ENCODE measurements at regions not wholly inside any gene's neighbourhood (a gene's known extent, or its start where the extent isn't known, plus 50 kb on each side); places are given as distances from the start of the nearest gene placed in this dataset.
A peak's percentile ranks its signal among the peaks of the same experiment; 100 is the strongest.

DNA sequence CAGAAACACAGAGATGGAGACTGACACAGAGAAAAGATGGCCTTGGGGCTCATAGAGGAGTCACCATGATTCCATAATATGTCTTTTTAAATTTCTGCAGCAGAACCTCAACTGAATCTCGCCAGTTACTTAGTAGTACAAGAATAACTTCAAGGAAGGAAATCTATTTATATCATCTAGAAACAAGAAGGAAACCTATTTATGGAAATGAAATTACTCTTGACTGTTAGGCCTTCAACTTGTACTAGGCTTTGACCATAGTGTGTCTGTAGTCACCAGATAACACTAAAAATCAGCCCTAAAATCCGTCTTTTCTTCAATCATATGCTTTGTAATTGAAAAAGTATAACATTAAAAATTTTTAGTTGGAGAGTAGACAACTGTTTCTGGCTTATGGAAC is 740.4 kb downstream of the TRIML1 start:
- H3K27ac ChIP-seq: no peak overlapping the region
- no peak overlapping the region for H3K4me3 ChIP-seq

DNA sequence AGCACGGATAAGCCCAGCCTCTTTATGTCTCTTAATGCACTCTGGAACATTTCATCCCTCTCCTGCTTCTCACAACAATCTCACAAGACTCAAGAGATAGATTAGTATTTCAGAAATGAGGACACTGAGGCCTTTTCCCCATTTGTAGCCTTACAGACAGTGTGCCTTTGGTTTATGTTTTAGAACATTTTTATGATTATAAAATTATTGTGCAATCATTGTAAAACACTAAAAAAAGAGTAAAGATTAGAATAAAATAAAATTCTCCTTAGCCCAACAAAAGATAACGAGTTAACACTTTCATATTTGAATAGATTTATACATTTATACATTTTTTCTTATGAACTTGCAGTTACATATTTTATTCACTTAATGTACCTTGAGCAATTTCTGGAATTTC is 748.7 kb downstream of the TRIML1 start:
- no peak overlapping the region for H3K27ac ChIP-seq
- H3K4me3 ChIP-seq: no peak overlapping the region

DNA sequence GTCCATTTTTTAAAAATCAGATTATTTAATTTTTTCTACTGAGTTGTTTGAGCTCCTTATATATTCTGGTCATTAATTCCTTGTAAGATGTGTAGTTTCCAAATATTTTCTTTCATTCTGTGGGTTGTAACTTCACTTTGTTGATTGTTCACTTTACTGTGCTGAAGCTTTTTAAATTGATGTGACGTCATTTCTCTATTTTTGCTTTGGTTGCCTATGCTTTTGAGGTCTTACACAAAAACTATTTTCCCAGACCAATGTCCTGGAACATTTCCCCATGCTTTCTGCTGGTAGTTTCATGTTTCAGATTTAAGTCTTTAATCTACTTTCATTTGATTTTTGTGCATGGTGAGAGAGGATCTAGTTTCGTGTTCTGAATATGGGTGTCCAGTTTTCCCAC is 753.6 kb downstream of the TRIML1 start:
- no peak overlapping the region for H3K27ac ChIP-seq
- no peak overlapping the region for H3K4me3 ChIP-seq

DNA sequence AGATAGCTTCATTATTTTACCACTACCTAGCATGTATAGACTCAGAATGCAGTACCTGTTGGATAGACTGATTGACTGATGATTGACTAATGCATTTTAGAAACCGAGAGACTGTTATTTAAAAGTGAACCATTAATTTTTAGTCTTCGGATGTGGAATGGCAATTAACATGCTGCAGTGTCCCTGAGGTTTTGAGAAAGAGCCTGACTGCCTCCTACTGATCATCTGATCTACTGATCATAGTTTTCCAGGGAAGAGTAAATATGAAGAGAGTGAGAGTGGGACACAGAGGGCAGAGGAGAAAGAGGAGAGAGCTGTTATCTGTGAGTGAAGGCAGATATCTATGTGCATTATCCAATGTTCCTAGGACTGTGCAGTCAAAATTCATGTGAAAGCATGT is 764.7 kb downstream of the TRIML1 start:
- Histone ChIP-seq H3K4me3 (no peak overlapping the region), H3K27ac (no peak overlapping the region)

DNA sequence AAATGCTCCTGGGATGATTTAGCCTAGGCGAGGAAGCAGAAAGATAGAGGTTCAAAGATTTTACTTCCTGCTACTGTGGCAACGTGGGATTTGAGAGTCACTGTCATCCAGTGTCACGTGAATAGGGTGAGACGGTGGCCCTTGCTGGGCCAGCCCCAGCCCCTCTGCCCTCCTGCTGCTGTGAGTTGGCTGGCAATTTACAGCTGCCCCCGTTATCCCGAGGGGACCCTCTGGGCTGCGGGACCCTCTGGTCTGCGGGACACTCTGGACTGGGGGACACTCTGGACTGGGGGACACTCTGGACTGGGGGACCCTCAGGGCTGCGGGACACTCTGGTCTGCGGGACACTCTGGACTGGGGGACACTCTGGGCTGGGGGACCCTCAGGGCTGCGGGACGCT is 765.4 kb downstream of the TRIML1 start:
- Histone ChIP-seq H3K4me3 (no peak overlapping the region), H3K27ac (no peak overlapping the region)

DNA sequence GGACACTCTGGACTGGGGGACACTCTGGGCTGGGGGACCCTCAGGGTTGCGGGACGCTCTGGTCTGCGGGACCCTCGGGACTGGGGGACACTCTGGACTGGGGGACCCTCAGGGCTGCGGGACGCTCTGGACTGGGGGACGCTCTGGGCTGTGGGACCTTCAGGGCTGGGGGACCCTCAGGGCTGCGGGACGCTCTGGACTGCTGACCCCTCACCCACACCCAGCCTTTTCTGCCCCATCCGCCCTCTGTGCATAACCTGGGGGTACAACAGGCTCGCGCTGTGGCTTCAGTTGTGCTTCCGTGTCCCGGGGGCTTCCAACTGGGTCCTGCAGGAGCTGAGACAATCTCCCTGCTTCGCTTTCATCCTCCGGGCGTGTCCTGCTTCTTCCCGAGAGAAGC is 766.0 kb downstream of the TRIML1 start:
- Histone ChIP-seq H3K27ac (no peak overlapping the region), H3K4me3 (no peak overlapping the region)

DNA sequence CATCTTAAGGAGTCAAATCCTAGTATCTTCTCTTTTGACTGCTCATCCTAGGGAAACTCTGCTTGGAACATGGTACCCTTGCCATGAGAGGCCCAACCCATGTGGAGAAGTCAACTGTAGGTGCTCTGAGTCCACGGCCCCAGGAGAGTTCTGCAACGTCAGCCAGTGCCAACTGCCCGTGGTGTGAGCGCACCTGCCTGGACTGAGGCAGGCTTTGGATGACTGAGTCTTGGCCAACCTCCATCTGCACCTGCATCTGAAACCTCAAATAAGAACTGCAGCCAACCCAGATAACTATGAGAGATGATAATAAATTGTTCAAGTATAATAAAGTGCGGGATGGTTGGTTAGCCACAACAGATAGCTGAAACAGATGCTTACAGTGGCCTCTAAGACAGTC is 772.0 kb downstream of the TRIML1 start:
- no peak overlapping the region for H3K4me3 ChIP-seq
- H3K27ac ChIP-seq: no peak overlapping the region

DNA sequence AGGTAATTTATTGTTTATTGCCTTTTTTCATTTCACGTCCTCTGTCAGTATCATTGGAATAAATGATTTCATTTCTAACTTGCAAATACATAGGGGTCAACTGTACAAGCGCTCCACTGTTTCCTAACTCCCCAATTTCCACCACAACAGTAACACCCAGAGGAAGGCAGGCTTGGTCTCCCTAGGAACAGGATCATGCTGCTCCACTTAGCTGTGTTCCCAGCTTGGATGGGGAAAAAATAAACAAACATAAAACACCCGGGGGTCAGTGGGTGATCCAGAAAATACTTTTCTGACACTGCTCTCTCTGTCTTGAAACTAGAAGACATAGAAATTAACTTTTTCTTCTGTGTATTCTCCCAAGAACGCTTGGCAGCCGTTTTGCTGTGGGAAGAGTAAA is 772.5 kb downstream of the TRIML1 start:
- H3K4me3 ChIP-seq: no peak overlapping the region
- H3K27ac ChIP-seq: no peak overlapping the region

DNA sequence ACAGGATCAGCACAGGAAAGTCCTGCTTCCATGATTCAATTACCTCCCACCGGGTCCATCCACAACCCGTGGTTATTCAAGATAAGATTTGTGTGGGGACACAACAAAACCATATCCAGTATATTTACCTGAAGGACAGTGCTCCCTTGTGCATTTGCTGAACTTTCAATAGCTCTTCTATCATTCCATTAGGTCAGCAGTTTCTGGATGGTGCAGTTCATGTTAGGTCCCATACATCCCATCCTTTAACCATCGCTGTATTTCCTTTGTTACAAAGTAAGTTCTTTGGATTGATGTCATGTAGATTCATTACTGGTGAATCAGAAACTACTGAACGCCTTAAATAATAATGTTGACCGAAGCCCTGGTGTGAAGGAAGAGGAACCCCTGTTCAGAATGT is 775.9 kb downstream of the TRIML1 start:
- no peak overlapping the region for H3K4me3 ChIP-seq
- no peak overlapping the region for H3K27ac ChIP-seq

DNA sequence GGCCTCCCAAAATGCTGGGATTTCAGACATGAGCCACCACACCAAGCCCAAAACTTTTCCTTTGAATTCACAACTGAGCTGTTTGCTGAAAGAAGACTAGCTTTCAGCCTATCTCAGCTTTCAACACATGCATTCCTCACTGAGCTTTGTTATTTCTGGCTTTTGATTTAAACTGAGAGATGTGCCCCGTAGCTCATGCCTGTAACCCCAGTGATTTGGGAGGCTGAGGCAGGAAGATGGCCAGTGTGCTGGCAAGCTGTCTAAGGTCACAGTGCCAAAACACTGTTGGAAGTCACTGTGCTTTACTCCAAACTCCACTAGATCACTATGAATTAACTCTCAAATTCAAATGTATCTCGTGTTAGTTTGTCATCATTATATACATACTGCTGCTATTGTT is 779.5 kb downstream of the TRIML1 start:
- H3K27ac ChIP-seq: no peak overlapping the region
- H3K4me3 ChIP-seq: no peak overlapping the region

DNA sequence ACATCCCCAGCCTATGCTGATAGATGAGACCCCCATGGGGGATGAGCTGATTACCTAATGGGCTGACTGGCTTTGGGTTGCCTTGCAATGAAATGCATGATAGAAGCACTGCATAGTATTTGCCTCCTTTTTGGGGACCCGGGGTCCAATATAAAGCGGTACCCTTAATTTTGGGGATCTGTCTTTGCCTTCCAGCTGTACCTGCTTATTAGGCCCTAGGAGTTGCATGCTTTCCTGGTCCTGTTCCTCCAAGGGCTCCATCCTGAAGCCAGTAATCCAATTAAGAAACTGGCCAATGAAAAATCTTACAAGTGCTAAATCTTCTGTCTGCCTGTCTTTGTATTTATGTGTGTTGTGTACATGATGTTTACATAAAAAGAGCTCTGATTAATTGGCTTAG is 791.6 kb downstream of the TRIML1 start:
- H3K4me3 ChIP-seq: no peak overlapping the region
- H3K27ac ChIP-seq: no peak overlapping the region

DNA sequence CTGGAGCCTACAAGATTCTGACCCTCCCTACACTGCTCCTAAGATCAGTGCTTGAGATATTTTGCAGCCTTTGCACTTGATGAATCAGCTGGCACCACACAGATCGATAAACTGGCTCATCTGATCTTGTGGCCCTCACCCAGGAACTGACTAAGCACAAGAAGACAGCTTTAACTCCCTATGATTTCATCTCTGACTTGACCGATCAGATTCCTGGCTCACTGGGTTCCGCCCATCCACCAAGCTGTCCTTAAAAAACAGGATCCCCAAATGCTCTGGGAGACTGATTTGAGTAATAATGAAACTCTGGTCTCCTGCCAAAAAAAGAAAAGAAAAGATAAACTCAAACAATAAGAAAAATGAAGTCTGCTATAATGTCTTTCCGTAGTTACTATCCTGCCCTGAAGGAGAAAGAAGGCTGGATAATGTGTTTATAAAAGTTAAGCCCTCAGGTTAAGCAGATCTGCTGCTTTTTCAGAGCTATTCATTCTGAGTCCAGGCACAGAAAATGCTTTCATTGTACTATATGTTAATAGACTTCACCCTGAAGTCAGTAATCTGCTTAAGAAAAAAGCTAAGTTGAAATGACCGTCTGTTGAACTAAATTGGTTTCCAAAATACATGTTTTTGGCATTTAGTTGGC is 795.2 kb downstream of the TRIML1 start:
- Histone ChIP-seq H3K27ac (no peak overlapping the region), H3K4me3 (no peak overlapping the region)

DNA sequence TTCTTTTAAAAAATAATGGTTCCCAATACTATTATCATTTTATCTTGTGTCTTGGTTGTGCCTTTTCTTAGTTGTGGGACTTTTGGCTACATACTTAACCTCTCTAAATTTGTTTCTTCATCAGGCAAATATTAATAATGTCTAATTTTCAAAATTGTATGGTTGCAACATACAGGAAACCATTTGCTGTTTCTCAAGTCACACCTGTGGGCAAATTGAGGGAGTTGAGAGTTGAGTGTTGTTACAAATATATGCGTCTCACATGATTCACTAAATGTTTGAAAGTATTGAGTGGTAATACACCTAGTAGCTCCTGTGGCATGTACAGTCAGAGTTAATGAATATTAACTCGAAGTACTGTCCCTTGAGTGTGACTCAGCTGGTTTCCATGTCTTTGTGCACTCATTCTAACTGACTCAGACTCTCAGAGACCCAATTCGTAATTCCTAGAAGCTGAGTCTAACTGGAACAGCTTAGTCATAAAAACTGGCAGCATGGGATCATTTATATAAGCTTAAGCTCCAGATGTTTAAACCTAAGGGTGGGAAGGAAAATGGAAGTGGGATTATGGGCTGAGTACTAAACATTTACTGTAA is 802.4 kb downstream of the TRIML1 start:
- H3K4me3 ChIP-seq: no peak overlapping the region

DNA sequence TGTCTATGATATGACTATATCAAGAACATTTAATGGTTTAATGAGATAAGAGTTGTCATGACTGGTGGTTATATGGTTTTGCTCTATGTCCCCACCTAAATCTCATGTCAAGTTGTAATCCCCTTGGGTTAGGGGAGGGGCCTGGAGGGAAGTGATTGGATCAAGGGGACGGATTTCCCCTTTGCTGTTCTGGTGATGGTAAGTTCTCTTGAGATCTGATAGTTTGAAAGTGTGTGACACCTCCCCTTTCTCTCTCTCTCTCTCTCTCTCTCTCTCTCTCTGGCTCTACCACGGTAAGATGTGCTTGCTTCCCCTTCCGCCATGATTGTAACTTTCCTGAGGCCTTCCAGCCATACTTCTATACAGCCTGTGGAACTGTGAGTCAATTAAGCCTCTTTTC is 803.4 kb downstream of the TRIML1 start:
- Histone ChIP-seq H3K4me3 (no peak overlapping the region), H3K27ac (no peak overlapping the region)

More for the DNA sequence above, 802.4 kb downstream of the TRIML1 start:
- H3K27ac ChIP-seq: peak overlapping the region in 1 of 21 experiments; percentile 0

DNA sequence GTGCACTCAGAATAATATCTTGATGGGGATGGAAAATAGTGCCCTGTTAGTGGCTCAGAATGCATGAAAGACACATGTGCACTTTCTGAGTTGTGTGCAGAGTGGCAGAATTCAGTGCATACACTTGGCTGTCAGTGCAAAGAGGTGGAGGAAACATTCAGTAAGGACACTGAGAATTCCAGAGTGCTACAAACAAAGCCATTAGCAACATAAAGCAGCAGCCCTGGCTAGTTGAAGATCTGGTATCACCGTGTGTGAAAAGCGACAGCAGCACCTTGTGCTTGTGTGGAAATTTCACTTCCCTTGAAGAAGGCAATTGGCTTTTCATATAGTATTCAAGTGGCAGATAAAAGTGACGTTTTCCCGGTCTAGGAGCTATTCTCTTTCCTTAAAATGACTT is 810.4 kb downstream of the TRIML1 start:
- Histone ChIP-seq H3K4me3 (no peak overlapping the region), H3K27ac (no peak overlapping the region)

DNA sequence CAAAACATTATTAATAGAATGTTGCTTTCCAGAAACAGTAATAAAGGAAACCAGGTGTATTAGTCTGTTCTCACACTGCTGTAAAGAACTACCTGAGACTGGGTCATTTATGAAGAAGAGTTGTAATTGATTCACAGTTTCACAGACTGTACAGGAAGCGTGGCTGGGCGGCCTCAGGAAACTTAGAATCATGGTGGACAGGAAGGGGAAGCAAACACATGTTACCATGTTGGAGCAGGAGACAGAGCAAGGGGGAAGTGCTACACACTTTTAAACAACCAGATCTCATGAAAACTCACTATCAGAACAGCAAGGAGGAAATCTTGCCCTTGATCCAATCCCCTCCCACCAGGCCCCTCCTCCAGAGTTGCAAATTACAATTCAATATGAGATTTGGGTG is 815.8 kb downstream of the TRIML1 start:
- H3K27ac ChIP-seq: no peak overlapping the region
- H3K4me3 ChIP-seq: no peak overlapping the region

DNA sequence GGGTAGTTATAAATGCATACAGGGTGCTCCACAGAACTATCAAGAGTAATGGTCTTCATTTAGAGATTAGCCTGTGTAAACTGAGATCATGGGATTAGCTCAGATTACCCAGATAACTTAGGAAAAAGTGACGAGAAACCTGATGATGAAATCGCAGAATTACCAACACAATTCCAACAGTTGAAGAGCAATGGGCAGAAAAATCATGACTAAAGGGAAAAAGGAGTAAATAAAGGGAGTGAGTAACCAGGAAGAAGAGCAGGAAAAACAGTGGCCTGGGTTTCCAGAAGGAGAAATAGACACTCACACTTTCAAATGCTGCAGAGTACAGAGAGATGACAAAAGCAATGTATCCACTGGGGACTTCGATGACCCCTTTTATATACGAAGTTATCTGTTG is 817.3 kb downstream of the TRIML1 start:
- Histone ChIP-seq H3K4me3 (no peak overlapping the region), H3K27ac (no peak overlapping the region)

DNA sequence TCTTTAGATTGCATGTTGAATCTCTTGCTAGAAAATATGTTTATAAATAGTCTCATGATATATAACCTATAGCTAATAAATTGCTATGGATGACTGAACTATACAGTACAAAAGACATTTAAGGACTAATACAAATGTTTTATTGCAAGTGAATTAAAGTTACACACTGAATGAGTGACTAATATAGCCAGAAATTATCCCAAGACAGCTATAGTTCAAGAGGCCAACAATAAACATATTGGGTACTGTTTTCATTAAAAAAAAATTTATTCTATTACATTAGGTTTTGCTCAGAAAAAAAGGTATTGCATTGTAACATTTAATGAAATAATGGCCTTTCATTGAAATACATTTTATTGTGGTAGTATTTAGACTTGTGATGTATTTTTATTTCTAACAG is 819.1 kb downstream of the TRIML1 start:
- H3K4me3 ChIP-seq: no peak overlapping the region
- H3K27ac ChIP-seq: no peak overlapping the region

DNA sequence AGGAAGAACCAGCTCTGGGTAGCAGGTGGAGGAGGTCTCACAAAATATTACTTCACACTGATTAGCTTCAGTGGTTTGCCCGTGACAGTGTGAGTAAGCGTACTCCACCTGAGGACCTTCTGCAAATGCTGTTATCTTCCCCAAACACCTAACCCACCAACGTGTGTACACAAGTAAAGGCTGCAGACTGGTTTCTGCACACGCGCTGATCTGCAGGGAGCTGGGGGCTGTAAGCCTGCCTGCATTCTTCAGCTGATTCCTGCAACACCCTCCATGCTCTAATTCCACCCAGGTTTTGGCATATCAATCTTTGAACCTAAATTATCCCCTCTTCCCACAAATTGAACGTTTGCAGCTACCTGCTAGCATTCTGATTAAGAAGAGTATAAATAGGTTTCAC is 820.2 kb downstream of the TRIML1 start:
- Histone ChIP-seq H3K4me3 (no peak overlapping the region), H3K27ac (no peak overlapping the region)

DNA sequence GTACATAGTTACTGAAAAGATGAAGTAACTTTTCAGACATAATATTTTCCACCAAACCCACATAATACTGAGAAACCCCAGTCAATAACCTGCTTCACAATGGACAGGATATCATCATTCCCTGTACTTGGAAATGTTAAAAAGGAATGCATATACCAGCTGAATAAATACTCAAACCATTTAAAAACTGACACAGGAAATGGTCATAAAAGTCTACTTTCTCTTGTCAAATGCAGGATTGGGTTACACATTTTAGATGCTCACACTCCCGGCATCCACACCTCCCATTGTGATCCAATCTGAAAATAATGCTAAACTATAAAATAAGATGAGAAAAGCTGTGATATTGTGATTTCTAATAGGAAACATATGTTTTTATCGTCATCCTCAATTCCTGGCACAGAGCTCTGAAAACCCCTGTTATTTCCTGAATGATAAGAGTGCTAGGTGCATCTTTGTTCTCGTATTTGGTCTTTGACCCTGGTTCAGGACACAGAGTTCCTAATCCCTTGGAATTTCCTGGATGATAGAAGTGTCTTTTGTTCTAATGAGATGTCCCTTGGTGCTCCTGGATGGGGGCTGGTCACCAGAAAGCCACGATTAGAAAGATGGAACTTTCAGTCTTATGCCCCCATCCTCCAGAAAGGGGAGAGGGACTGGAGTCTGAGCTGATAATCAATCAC is 821.3 kb downstream of the TRIML1 start:
- H3K4me3 ChIP-seq: no peak overlapping the region
- H3K27ac ChIP-seq: no peak overlapping the region

DNA sequence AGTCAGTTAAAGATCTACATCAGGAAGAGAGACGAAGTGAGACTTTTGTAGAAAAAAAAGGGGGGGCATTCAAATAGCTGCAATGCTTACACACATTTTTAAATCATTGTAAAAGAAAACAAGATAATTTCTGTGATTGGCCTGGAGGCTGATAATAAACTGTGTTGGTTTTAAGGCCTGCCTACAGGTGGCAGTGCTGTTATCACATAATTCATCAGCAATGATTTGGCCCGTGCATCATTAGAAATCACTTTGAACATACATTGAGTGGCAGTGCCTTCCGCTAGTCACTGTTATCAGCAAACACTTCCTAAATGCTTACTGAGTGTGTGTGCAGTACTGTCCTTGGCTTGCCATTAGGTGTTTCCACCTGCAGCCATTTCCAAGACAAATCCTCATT is 831.9 kb downstream of the TRIML1 start:
- Histone ChIP-seq H3K4me3 (no peak overlapping the region), H3K27ac (no peak overlapping the region)

DNA sequence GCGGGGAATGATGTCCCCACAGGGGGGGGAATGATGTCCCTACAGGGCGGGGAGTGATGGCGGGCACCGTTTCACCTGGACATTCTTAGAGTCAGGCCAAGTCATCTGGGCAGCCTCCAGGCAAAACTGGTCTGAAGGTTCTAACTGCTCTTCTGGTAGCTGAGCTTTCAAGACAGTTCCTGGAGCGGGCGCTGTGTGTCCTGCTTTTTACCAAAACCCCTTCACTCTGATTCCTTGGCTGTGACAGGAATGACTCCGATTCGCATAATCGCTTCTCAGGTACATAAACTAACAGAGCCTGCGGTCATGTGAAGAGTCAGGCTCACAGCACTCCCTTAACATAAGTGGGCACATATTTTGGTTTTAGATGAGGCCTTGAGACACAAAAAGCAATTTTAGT is 836.0 kb downstream of the TRIML1 start:
- H3K27ac ChIP-seq: no peak overlapping the region
- H3K4me3 ChIP-seq: no peak overlapping the region

All from skin epidermis (tissue), 12 donors.